ENCODE measurements at regions not wholly inside any gene's neighbourhood (a gene's known extent, or its start where the extent isn't known, plus 50 kb on each side); places are given as distances from the start of the nearest gene placed in this dataset.

DNA sequence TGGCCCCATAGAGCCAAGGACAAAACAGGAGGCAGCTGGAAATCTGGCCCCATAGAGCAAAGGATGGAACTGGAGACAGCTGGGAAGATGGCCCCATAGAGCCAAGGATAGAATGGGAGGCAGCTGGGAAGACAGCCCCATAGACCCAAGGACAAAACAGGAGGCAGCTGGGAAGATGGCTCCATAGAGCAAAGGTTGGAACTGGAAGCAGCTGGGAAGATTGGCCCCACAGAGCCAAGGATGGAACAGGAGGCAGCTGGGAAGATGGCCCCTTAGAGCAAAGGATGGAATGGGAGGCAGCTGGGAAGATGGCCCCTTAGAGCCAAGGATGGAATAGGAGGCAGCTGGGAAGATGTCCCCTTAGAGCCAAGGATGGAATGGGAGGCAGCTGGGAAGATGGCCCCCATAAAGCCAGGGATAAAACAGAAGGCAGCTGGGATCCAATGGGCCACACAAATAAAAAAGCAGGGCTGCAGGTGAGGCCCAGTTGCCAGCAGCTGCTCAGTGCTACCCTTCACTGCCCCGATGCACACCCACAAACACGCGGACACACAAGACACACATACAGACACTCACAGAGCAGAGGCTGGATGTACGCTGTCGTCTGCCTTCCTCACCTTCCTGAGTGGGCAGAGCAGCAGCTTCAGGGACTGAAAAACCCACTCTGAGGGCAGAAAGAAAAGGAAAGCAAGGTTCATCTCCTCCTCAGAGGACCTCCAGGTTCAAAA is 505.4 kb upstream of the MYT1L start:
- Mint-ChIP-seq H3K36me3 (ENCODE audit: low read depth) (no peaks in the 10 kb centered on the region), H3K27ac (ENCODE audit: unreplicated experiment) (peak overlapping the region; percentile 52), H3K4me3 (no peak overlapping the region), H3K9me3 (no peaks in the 10 kb centered on the region), H3K4me1 (peaks cover 5% of the 10 kb centered on the region), H3K27me3 (ENCODE audit: low read depth) (no peaks in the 10 kb centered on the region)
- no peak for DNase-seq (ENCODE audit: low read depth, low spot score)
- TF ChIP-seq, protein P1, sequence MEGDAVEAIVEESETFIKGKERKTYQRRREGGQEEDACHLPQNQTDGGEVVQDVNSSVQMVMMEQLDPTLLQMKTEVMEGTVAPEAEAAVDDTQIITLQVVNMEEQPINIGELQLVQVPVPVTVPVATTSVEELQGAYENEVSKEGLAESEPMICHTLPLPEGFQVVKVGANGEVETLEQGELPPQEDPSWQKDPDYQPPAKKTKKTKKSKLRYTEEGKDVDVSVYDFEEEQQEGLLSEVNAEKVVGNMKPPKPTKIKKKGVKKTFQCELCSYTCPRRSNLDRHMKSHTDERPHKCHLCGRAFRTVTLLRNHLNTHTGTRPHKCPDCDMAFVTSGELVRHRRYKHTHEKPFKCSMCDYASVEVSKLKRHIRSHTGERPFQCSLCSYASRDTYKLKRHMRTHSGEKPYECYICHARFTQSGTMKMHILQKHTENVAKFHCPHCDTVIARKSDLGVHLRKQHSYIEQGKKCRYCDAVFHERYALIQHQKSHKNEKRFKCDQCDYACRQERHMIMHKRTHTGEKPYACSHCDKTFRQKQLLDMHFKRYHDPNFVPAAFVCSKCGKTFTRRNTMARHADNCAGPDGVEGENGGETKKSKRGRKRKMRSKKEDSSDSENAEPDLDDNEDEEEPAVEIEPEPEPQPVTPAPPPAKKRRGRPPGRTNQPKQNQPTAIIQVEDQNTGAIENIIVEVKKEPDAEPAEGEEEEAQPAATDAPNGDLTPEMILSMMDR (conservative IDR thresholded peaks at IDR 0.05): no peak

DNA sequence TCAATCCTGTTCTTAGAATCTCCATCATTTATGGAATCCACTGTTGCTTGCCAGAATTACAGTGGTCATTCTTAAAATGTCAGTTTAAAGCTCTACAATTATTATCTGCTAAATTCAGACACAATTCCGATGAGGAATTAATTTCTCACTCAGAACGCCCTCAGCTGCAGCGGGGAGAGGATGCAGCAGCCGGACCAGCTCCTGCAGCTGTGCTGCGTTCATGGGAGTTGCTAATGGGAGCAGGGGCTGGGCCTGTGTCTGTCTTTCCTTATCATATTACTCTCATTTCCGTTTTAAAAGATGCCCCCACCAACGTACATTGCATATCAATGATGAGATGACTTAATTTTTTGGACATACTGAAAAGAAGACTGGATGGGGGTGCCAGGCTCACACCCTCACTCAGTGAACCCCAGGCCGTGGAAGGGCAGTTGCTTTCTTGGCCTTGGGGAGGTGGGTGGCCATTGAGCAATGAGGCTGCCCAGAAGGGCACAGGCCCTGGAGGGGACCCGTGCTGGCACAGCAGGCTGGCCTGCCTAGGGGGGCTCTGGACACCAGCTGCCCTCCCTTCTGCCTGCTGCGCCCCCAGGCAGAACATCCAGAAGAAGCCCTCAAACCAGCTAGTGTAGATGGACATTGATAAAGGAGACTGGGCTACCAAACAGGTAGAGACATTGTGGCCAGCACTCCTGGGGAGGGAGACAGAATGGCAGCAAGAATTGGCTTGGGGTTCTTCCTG is 503.6 kb upstream of the MYT1L start:
- H3K27me3 Mint-ChIP-seq (ENCODE audit: low read depth): no peaks in the 10 kb centered on the region
- TF ChIP-seq, protein P1 (conservative IDR thresholded peaks at IDR 0.05): no peak
- H3K27ac Mint-ChIP-seq (ENCODE audit: unreplicated experiment): no peak overlapping the region
- no peak overlapping the region for H3K4me3 Mint-ChIP-seq
- H3K9me3 Mint-ChIP-seq: no peaks in the 10 kb centered on the region
- peaks cover 10% of the 10 kb centered on the region for H3K4me1 Mint-ChIP-seq
- DNase-seq (ENCODE audit: low read depth, low spot score): no peak
- no peaks in the 10 kb centered on the region for H3K36me3 Mint-ChIP-seq (ENCODE audit: low read depth)

DNA sequence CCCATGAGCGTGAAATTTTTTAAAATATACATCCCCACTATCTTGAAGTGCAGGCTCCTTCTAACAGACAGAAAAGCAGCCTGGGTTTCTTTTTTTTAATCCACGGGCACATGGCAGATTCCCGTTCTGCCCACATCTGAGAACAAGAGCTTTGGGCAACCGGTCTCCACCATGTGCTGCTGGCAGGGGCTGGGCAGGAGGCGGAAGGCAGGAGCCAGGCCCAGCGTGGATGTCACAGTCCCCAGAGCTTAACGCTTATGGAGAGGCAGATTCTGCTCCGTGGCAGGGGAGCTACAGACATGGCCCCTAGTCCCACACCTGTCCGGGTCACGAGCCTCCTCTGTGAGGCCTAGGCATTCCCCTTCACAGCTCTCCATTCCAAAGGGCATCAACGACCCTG is 503.0 kb upstream of the MYT1L start:
- Mint-ChIP-seq H3K4me3 (no peak overlapping the region), H3K27me3 (ENCODE audit: low read depth) (no peaks in the 10 kb centered on the region), H3K4me1 (peaks cover 10% of the 10 kb centered on the region), H3K36me3 (ENCODE audit: low read depth) (no peaks in the 10 kb centered on the region), H3K9me3 (no peaks in the 10 kb centered on the region), H3K27ac (ENCODE audit: unreplicated experiment) (no peak overlapping the region)
- TF ChIP-seq, protein P1 (conservative IDR thresholded peaks at IDR 0.05): no peak
- no peak for DNase-seq (ENCODE audit: low read depth, low spot score)

GRCh38 chr2:2832657-2833056 is 501.6 kb upstream of the MYT1L start:
- Mint-ChIP-seq H3K4me3 (no peak overlapping the region), H3K9me3 (no peaks in the 10 kb centered on the region), H3K27ac (ENCODE audit: unreplicated experiment) (no peak overlapping the region), H3K36me3 (ENCODE audit: low read depth) (no peaks in the 10 kb centered on the region), H3K4me1 (peaks cover 17% of the 10 kb centered on the region), H3K27me3 (ENCODE audit: low read depth) (no peaks in the 10 kb centered on the region)
- no peak for DNase-seq (ENCODE audit: low read depth, low spot score)
- TF ChIP-seq, protein P1 (conservative IDR thresholded peaks at IDR 0.05): no peak

DNA sequence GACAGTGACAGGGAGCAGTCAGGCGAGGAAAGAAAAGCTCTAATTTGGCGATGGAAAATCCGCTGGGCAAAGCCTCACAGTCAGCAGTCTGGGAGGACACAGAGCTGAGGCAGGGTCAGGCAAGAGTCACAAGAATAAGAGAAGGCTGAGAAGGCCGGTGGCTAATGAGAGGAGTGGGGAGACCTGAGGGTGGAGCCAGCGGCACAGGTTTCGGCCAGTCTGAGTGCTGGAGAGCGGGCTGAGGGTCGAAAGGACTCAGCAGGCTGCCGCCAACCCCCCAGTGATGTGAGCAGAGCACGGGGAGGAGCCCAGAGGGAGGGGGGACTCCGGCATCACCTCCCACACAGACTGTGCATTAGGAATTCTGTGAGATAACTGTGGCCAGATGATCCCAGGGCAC is 500.6 kb upstream of the MYT1L start:
- Mint-ChIP-seq H3K27me3 (ENCODE audit: low read depth) (no peaks in the 10 kb centered on the region), H3K9me3 (no peaks in the 10 kb centered on the region), H3K4me1 (peaks cover 17% of the 10 kb centered on the region), H3K36me3 (ENCODE audit: low read depth) (no peaks in the 10 kb centered on the region), H3K27ac (ENCODE audit: unreplicated experiment) (no peak overlapping the region), H3K4me3 (no peak overlapping the region)
- DNase-seq (ENCODE audit: low read depth, low spot score): no peak
- TF ChIP-seq, protein P1 (conservative IDR thresholded peaks at IDR 0.05): no peak
